ENCODE measurements at regions not wholly inside any gene's neighbourhood (a gene's known extent, or its start where the extent isn't known, plus 50 kb on each side); places are given as distances from the start of the nearest gene placed in this dataset.
"Not testable (repeated sequence)": the region's sequence is repeated elsewhere in the genome, so short reads cannot be mapped to it uniquely, and the experiment has no call there.

DNA sequence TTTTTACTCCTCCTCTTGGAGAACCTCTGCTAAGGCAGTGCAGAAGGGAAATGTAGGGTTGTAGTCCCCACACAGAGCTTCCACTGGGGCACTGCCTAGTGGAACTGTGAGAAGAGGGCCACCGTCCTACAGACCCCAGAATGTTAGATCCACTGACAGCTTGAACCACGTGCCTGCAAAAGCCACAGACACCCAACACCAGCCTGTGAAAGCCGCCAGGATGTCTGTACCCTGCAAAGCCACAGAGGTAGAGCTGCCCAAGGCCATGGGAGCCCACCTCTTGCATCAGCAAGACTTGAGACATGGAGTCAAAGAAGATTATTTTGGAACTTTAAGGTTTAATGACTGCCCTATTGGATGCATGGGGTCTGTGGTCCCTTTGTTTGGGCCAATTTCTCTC lies 112.1 kb downstream of the RSL24D1 start:
- no peaks in the 10 kb centered on the region for H3K36me3 ChIP-seq
- TF ChIP-seq, protein P1, sequence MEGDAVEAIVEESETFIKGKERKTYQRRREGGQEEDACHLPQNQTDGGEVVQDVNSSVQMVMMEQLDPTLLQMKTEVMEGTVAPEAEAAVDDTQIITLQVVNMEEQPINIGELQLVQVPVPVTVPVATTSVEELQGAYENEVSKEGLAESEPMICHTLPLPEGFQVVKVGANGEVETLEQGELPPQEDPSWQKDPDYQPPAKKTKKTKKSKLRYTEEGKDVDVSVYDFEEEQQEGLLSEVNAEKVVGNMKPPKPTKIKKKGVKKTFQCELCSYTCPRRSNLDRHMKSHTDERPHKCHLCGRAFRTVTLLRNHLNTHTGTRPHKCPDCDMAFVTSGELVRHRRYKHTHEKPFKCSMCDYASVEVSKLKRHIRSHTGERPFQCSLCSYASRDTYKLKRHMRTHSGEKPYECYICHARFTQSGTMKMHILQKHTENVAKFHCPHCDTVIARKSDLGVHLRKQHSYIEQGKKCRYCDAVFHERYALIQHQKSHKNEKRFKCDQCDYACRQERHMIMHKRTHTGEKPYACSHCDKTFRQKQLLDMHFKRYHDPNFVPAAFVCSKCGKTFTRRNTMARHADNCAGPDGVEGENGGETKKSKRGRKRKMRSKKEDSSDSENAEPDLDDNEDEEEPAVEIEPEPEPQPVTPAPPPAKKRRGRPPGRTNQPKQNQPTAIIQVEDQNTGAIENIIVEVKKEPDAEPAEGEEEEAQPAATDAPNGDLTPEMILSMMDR (IDR thresholded peaks at IDR 0.05; ENCODE audit: low read depth, low read length): no peak
- H3K27me3 ChIP-seq: peaks cover 3% of the 10 kb centered on the region; the same call in 1 of the 2 replicates
- DNase-seq: no peak
- H3K4me3 ChIP-seq (ENCODE audit: low read depth, low read length): no peak overlapping the region
- no peaks in the 10 kb centered on the region for H3K9me3 ChIP-seq
- H3K4me1 ChIP-seq: no peaks in the 10 kb centered on the region

DNA sequence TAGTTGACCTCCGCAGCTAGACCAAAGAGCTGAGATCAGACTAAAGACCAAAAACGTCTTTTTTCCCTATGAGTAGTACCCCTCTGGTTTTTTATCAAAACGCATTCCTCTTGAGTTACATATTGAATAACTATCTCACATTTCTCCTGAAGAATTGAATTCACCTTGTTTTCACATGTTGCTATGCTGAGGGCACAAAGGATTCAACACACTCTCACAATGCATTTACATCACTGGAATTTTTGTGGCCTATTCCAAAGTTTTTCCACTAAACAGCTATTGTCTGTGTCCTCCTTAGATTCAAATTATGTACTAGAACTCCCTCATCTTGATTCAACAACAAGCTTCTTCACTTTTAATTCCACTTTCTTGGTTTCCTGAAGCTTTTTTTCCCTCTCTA lies 112.5 kb downstream of the RSL24D1 start:
- TF ChIP-seq, protein P1 (IDR thresholded peaks at IDR 0.05; ENCODE audit: low read depth, low read length): no peak
- Histone ChIP-seq H3K27me3 (peaks cover under 1% of the 10 kb centered on the region; the same call in 1 of the 2 replicates), H3K9me3 (no peaks in the 10 kb centered on the region), H3K4me3 (ENCODE audit: low read depth, low read length) (no peak overlapping the region), H3K4me1 (no peaks in the 10 kb centered on the region), H3K36me3 (no peaks in the 10 kb centered on the region)
- DNase-seq: no peak

DNA sequence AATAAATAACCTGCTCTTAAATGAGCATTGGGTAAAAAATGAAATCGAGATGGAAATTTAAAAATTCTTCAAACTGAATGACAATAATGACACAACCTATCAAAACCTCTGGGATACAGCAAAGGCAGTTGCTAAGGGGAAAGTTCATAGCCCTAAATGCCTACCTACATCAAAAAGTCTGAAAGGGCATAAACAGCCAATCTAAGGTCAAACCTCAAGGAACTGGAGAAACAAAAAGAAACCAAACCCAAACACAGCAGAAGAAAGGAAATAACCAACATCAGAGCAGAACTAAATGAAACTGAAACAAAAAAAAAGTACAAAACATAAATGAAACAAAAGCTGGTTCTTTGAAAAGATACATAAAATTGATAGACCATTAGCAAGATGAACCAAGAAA lies 119.7 kb downstream of the RSL24D1 start:
- not testable (repeated sequence) for DNase-seq; H3K27me3 ChIP-seq; H3K36me3 ChIP-seq; H3K9me3 ChIP-seq; H3K4me3 ChIP-seq (ENCODE audit: low read depth, low read length); H3K4me1 ChIP-seq

DNA sequence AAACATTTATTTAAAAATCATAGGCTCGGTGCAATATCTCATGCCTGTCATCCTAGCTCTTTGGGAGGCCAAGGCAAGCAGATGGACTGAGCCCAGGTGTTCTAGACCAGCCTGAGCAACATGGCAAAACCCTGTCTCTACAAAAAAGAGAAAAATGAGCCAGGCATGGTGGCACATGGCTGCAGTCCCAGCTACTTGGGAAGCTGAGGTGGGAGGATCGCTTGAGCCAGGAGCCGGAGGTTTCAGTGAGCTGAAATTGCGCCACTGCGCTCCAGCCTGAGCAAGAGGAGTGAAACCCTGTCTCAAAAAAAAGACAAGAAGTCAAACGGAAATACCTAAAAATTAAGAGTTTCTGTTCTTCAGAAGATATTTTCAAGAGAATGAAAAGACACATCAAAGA lies 122.3 kb downstream of the RSL24D1 start:
- Histone ChIP-seq H3K36me3 (no peaks in the 10 kb centered on the region), H3K27me3 (no peaks in the 10 kb centered on the region), H3K4me1 (no peaks in the 10 kb centered on the region), H3K4me3 (ENCODE audit: low read depth, low read length) (no peak overlapping the region), H3K9me3 (no peaks in the 10 kb centered on the region)
- TF ChIP-seq, protein P1 (IDR thresholded peaks at IDR 0.05; ENCODE audit: low read depth, low read length): no peak
- no peak for DNase-seq

DNA sequence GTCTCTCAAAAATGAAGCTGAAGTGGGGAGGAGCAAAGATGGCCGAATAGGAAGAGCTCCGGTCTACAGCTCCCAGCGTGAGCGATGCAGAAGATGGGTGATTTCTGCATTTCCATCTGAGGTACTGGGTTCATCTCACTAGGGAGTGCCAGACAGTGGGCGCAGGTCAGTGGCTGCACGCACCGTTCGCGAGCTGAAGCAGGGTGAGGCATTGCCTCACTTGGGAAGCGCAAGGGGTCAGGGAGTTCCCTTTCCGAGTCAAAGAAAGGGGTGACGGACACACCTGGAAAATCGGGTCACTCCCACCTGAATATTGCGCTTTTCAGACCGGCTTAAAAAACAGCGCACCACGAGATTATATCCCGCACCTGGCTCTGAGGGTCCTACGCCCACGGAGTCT lies 132.8 kb downstream of the RSL24D1 start:
- not testable (repeated sequence) for H3K4me3 ChIP-seq (ENCODE audit: low read depth, low read length); H3K9me3 ChIP-seq; H3K27me3 ChIP-seq; H3K4me1 ChIP-seq; H3K36me3 ChIP-seq; DNase-seq

DNA sequence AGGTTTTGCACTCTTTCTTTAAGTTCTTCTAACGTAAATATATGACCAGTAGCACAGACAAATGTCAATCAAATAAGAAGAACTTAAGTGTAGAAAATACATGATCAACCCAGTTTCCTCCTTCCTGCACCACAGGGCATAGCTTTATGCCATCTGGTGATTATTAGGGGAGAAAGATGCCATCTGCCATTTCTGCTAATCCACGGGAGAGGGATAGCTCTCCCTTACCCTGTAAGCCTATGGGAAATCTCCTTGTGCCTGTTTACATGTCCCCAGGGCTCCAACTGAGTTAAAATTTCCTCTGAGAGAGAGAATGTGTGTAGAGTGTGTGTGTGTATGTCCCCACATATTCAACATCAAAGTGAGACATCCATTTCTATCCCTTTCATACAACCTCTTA lies 135.9 kb downstream of the RSL24D1 start:
- H3K36me3 ChIP-seq: no peaks in the 10 kb centered on the region
- DNase-seq: no peak
- H3K4me1 ChIP-seq: no peaks in the 10 kb centered on the region
- H3K4me3 ChIP-seq (ENCODE audit: low read depth, low read length): no peak overlapping the region
- TF ChIP-seq, protein P1 (IDR thresholded peaks at IDR 0.05; ENCODE audit: low read depth, low read length): no peak
- no peaks in the 10 kb centered on the region for H3K27me3 ChIP-seq
- no peaks in the 10 kb centered on the region for H3K9me3 ChIP-seq

DNA sequence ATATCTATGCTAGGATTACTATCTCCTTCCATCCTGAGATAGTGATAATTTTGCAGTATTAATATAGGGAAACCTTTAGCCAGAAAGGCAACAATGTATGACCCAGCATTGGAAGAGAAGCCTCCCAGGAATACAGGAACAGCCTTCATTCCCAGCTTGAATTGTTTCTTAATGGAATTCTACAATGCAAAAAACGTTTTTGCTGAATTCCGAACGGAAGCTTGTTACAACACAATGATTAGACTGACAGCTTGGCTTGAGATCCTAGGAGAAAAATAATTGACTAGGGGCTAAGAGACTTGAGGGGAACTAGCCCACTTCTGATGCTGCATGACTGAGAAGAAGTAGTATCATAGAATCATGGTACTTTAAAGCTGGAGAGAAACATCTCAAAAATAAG lies 140.2 kb downstream of the RSL24D1 start:
- TF ChIP-seq, protein P1 (IDR thresholded peaks at IDR 0.05; ENCODE audit: low read depth, low read length): no peak
- Histone ChIP-seq H3K4me1 (no peaks in the 10 kb centered on the region), H3K36me3 (no peaks in the 10 kb centered on the region), H3K27me3 (no peaks in the 10 kb centered on the region), H3K4me3 (ENCODE audit: low read depth, low read length) (no peak overlapping the region), H3K9me3 (no peaks in the 10 kb centered on the region)
- DNase-seq: no peak
